H9 (cell line): ENCODE measurements at regions not wholly inside any gene's neighbourhood (a gene's known extent, or its start where the extent isn't known, plus 50 kb on each side); places are given as distances from the start of the nearest gene placed in this dataset.

Source experiments
- DNase-seq: peaks from one replicate; pipeline ENCODE4 v3.0.0-alpha.2; 2017
- H2AFZ ChIP-seq: one replicate; pipeline ENCODE4 v1.6.1; 2013; ENCODE audit warnings: mild to moderate bottlenecking, low read length, control low read depth, moderate library complexity
- H2AK5ac ChIP-seq: 2 replicates; pipeline ENCODE4 v1.6.1; 2013; ENCODE audit warnings: low read length, control low read depth, mixed read lengths; ENCODE audit not compliant: insufficient read length
- H2BK120ac ChIP-seq: one replicate; pipeline ENCODE4 v1.6.1; 2013; ENCODE audit warnings: low read depth, mild to moderate bottlenecking, low read length, control low read depth, inconsistent platforms; ENCODE audit not compliant: poor library complexity, severe bottlenecking
- H2BK12ac ChIP-seq: 2 replicates; pipeline ENCODE4 v1.6.1; 2013; ENCODE audit warnings: low read length, control low read depth, mixed read lengths, low read depth; ENCODE audit not compliant: insufficient read length
- H2BK15ac ChIP-seq: 2 replicates; pipeline ENCODE4 v1.6.1; 2013; ENCODE audit warnings: low read depth, low read length, control low read depth
- H2BK20ac ChIP-seq: one replicate; pipeline ENCODE4 v1.6.1; 2013; ENCODE audit warnings: low read depth, mild to moderate bottlenecking, low read length, control low read depth, inconsistent platforms; ENCODE audit not compliant: poor library complexity, severe bottlenecking
- H2BK5ac ChIP-seq: 2 replicates; pipeline ENCODE4 v1.6.1; 2013; ENCODE audit warnings: low read length, control low read depth, mixed read lengths; ENCODE audit not compliant: insufficient read length
- H3K14ac ChIP-seq: 2 replicates; pipeline ENCODE4 v1.6.1; 2013; ENCODE audit warnings: low read length, control low read depth; ENCODE audit not compliant: insufficient read depth
- H3K18ac ChIP-seq: 2 replicates; pipeline ENCODE4 v1.6.1; 2013; ENCODE audit warnings: low read depth, mild to moderate bottlenecking, mixed read lengths, low read length, control low read depth; ENCODE audit not compliant: insufficient read length
- H3K23ac ChIP-seq: 2 replicates; pipeline ENCODE4 v1.6.1; 2013; ENCODE audit warnings: low read length, control low read depth, mixed read lengths, low read depth; ENCODE audit not compliant: insufficient read length
- H3K23me2 ChIP-seq: 2 replicates; pipeline ENCODE4 v1.6.1; 2013; ENCODE audit warnings: low read depth, mild to moderate bottlenecking, mixed read lengths, low read length, control low read depth; ENCODE audit not compliant: insufficient read length, poor library complexity, severe bottlenecking
- H3K27ac ChIP-seq: 2 replicates; pipeline ENCODE4 v1.5.1; 2013; ENCODE audit warnings: low read length, control low read depth, mixed read lengths, low read depth; ENCODE audit not compliant: insufficient read length
- H3K27me3 ChIP-seq: 2 replicates; pipeline ENCODE4 v1.6.1; 2013; ENCODE audit warnings: low read length, control low read depth, inconsistent platforms; ENCODE audit not compliant: insufficient read depth
- H3K4ac ChIP-seq: 2 replicates; pipeline ENCODE4 v1.6.1; 2013; ENCODE audit warnings: low read depth, mild to moderate bottlenecking, control low read depth, inconsistent platforms, low read length, moderate library complexity
- H3K4me1 ChIP-seq: 2 replicates; pipeline ENCODE4 v1.6.1; 2013; ENCODE audit warnings: low read length, control low read depth, inconsistent platforms; ENCODE audit not compliant: insufficient read depth
- H3K4me2 ChIP-seq: 2 replicates; pipeline ENCODE4 v1.6.1; 2013; ENCODE audit warnings: low read length, control low read depth, mixed read lengths; ENCODE audit not compliant: insufficient read length, insufficient read depth
- H3K56ac ChIP-seq: 2 replicates; pipeline ENCODE4 v1.6.1; 2013; ENCODE audit warnings: low read depth, mild to moderate bottlenecking, mixed read lengths, low read length, control low read depth; ENCODE audit not compliant: insufficient read length
- H3K79me1 ChIP-seq: 2 replicates; pipeline ENCODE4 v1.6.1; 2013; ENCODE audit warnings: low read depth, mild to moderate bottlenecking, moderate library complexity, low read length, control low read depth, inconsistent platforms; ENCODE audit not compliant: insufficient read depth, poor library complexity, severe bottlenecking
- H3K79me2 ChIP-seq: 2 replicates; pipeline ENCODE4 v1.6.1; 2013; ENCODE audit warnings: low read length, control low read depth, inconsistent platforms; ENCODE audit not compliant: insufficient read depth
- H3K9ac ChIP-seq: 2 replicates; pipeline ENCODE4 v1.6.1; 2013; ENCODE audit warnings: low read length, control low read depth, mixed read lengths; ENCODE audit not compliant: insufficient read length; ENCODE audit errors: extremely low read depth
- H3K9me3 ChIP-seq: one replicate; pipeline ENCODE4 v1.6.1; 2013; ENCODE audit warnings: low read depth, low read length, inconsistent platforms; ENCODE audit not compliant: control insufficient read depth
- H3T11ph ChIP-seq: one replicate; pipeline ENCODE4 v1.6.1; 2013; ENCODE audit warnings: mild to moderate bottlenecking, low read length, control low read depth, inconsistent platforms
- H4K20me1 ChIP-seq: one replicate; pipeline ENCODE4 v1.6.1; 2013; ENCODE audit not compliant: control insufficient read depth, insufficient read length, insufficient read depth
- H4K5ac ChIP-seq: 2 replicates; pipeline ENCODE4 v1.6.1; 2013; ENCODE audit warnings: low read depth, mild to moderate bottlenecking, mixed read lengths, low read length, control low read depth; ENCODE audit not compliant: insufficient read length
- H4K8ac ChIP-seq: replicated peaks from 2 replicates; pipeline ENCODE4 v1.6.1; 2013; ENCODE audit warnings: low read length, control low read depth, mixed read lengths, low read depth; ENCODE audit not compliant: insufficient read length
- H4K91ac ChIP-seq: 2 replicates; pipeline ENCODE4 v1.6.1; 2013; ENCODE audit warnings: low read depth, mild to moderate bottlenecking, moderate library complexity, mixed read lengths, low read length, control low read depth; ENCODE audit not compliant: insufficient read length
- H3K27ac Mint-ChIP-seq, 3 experiments: 2 replicates in 2 of 3; 3 replicates in 1 of 3; pipeline ENCODE4 v1.8.0; 2020 to 2021; ENCODE audit warnings: mixed read lengths in 3 of 3, mild to moderate bottlenecking in 1 of 3, moderate library complexity in 1 of 3
- H3K27me3 Mint-ChIP-seq: 2 replicates; pipeline ENCODE4 v1.8.0; 2021; ENCODE audit warnings: low read depth, mild to moderate bottlenecking, moderate library complexity, mixed read lengths
- H3K36me3 Mint-ChIP-seq, 3 experiments: 2 replicates in 2 of 3; 3 replicates in 1 of 3; pipeline ENCODE4 v1.8.0; 2020 to 2021; ENCODE audit warnings: low read depth in 3 of 3, mixed read lengths in 3 of 3; ENCODE audit not compliant: insufficient read depth in 1 of 3
- H3K4me1 Mint-ChIP-seq, 2 experiments: 2 replicates each; pipeline ENCODE4 v1.8.0; 2020; ENCODE audit warnings: mixed read lengths in 2 of 2
- H3K4me3 Mint-ChIP-seq, 2 experiments: 2 replicates in 1 of 2; 3 replicates in 1 of 2; pipeline ENCODE4 v1.8.0; 2020 to 2021; ENCODE audit warnings: mild to moderate bottlenecking in 2 of 2, mixed read lengths in 2 of 2, moderate library complexity in 1 of 2
- H3K9me3 Mint-ChIP-seq, 2 experiments: 2 replicates in 1 of 2; 3 replicates in 1 of 2; pipeline ENCODE4 v1.8.0; 2020; ENCODE audit warnings: mild to moderate bottlenecking in 2 of 2, mixed read lengths in 2 of 2, moderate library complexity in 1 of 2
- CTCF ChIP-seq: fragments of 200-600 bp; sonication (generic); conservative IDR thresholded peaks from 3 replicates; pipeline ENCODE4 v1.8.0; 2021; ENCODE audit warnings: antibody characterized with exemption, mild to moderate bottlenecking
- WGBS: extraction: QIAGEN DNeasy Blood & Tissue Kit; methylation state at CpG from one replicate; pipeline ENCODE4 v1.1.7; 2013; ENCODE audit warnings: missing lambda C conversion rate, low lambda C conversion rate, mixed read lengths; ENCODE audit not compliant: insufficient read length; ENCODE audit errors: extremely low coverage; 5-methylcytosine and 5-hydroxymethylcytosine counted together

DNA sequence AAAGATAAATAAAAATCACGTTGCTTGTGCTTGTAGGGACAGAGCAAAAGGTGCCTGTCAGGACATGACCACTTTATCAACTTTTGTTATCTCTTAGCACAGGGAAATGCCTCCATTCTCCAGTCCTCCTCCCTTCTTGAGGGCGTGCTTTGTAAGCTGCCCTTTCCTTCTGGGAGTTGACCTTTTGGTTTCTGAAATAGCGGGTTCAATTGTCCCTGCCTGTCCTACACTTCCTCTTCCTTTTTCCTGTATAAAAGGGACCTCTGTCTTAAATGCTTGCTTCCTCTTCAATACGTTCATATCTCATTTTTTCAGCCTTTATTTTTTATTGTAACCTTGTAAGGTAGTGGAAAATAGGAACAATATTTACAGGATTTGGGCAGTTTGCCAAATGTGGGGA, 153.5 kb downstream of the SH3BGRL start:
- no peak overlapping the region for H2AFZ ChIP-seq
- H3K4me1 ChIP-seq: no peaks in the 10 kb centered on the region
- peaks cover 12% of the 10 kb centered on the region for H3K9me3 ChIP-seq
- no peak overlapping the region for H2BK15ac ChIP-seq
- Mint-ChIP-seq H3K9me3 (peaks cover 58 to 70% of the 10 kb centered on the region in 2 experiments), H3K27ac (no peak overlapping the region), H3K27me3 (peaks cover 2% of the 10 kb centered on the region; the same call in 1 of the 2 replicates), H3K36me3 (peaks cover 0 to 9% (median 0%) of the 10 kb centered on the region in 3 experiments; a peak in 3 of 7 replicates), H3K4me1 (0 out of 4 replicates have a peak, but pooled peaks cover 2% of the 10 kb centered on the region in 2 experiments), H3K4me3 (no peak overlapping the region)
- H2BK12ac ChIP-seq: no peak overlapping the region
- no peak overlapping the region for H4K91ac ChIP-seq
- DNase-seq: no peak
- no peak overlapping the region for H3K18ac ChIP-seq
- no peak overlapping the region for H4K8ac ChIP-seq
- H4K5ac ChIP-seq: no peak overlapping the region
- H3K79me2 ChIP-seq: no peaks in the 10 kb centered on the region
- TF ChIP-seq CTCF: no peak
- no peak overlapping the region for H3K56ac ChIP-seq
- no peaks in the 10 kb centered on the region for H4K20me1 ChIP-seq
- H2BK20ac ChIP-seq: no peak overlapping the region
- WGBS: no CpG with 5 or more reads among the region's 4 CpGs
- no peak overlapping the region for H2BK5ac ChIP-seq
- H3K14ac ChIP-seq: no peak overlapping the region
- no peak overlapping the region for H3T11ph ChIP-seq
- H3K4me2 ChIP-seq: no peak overlapping the region
- no peaks in the 10 kb centered on the region for H3K79me1 ChIP-seq
- no peaks in the 10 kb centered on the region for H3K27me3 ChIP-seq
- H2BK120ac ChIP-seq: no peak overlapping the region
- no peak overlapping the region for H3K23ac ChIP-seq
- no peak overlapping the region for H3K27ac ChIP-seq
- H2AK5ac ChIP-seq: no peak overlapping the region
- H3K4ac ChIP-seq: no peak overlapping the region
- no peak overlapping the region for H3K9ac ChIP-seq
- H3K23me2 ChIP-seq: no peaks in the 10 kb centered on the region
